Right ventricle myocardium inferior (tissue), 1 donor: ENCODE measurements at regions not wholly inside any gene's neighbourhood (a gene's known extent, or its start where the extent isn't known, plus 50 kb on each side); places are given as distances from the start of the nearest gene placed in this dataset.

ENCODE experiments used
- ATAC-seq: fragments of 200-7000 bp; cut with Tn5 transposase; one replicate; pipeline ENCODE4 v1.9.1; 2020; ENCODE audit warnings: mild to moderate bottlenecking, moderate library complexity
- DNase-seq: peaks from one replicate; pipeline ENCODE4 v3.0.0; 2021; ENCODE audit errors: missing footprints
- intact Hi-C: fragments of 100-400 bp; cut with DNase I; formaldehyde crosslinking; loops from one replicate; pipeline ENCODE4 v1.11.0; 2022
- donor health status: DM: no; HTN: yes; CAD: no; lungs with severe emphysema.

DNA sequence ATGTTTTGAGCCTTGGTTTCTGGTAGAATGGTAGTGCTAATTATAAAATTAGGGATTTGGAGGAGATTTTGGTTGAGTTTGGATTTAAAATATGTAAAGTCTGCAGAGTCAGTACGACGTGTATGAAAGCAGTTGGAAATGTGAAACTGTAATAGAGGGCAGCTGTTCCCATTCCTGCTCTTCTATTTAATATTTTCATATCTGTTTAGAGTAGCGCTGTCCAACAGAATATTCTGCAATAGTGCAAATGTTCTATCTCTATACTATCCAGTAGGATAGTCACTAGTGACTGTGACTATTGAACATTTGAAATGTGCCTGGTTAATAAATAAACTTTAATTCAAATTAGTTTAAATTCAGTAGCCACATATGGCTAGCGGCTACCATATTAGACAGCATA is 443.4 kb upstream of the SOX9 start:
- intact Hi-C loops, result no loop called here
- DNase-seq (no peak), ATAC-seq (no peak)

DNA sequence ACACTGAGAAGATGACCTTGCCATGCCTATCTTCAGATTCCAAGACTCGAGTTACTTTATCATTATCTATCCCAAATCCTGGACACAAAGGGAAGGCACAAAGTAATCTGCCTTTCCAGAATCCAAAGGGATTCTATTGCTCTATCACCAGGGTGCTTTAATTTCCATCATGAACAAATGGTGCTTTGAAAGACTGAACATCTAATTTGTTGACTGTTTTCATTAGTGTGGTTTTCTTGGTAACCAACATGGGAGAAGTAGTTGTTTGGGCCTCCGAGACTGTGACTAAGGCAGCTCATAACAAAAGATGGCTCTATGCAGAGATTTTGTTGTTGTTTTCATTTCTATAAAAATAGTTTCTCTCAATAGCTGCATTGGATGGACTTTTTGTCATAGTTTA is 441.0 kb upstream of the SOX9 start:
- intact Hi-C loops, result no loop called here
- ATAC-seq, result no peak
- DNase-seq, result no peak

DNA sequence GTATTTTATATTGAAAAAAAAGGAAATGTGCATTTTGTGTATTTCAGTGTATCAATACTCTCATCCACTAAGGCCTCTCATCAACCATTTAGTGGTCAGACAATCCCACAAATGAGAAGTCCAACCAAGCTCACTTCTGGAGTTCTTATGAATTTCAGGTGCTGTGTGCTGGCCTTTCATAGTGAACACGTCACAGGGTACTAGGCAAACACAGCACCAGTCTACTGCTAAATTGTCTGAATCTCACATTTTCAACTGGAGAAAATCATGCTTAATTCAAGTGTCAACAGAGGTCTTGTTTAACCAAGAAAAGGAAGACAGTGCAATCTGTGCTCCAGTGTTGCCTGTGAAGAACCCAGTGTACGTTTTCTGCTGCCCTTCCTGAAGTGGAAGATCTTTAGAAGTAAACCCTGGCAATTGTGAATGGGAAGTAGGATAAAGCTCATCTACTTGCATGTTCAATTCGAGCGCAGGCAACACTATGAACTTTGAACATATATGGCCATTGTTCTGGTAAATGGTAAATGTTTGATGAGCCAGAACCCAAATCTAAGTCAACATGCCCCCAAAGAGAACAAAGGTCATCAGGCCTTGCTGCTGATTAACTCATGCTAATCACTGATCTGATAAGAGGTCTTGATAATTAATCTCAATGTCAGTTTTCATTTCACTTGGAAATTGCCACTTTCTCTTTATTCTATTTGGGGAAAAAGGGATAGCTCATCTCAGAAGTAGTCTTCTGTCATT is 439.2 kb upstream of the SOX9 start:
- intact Hi-C loops, result no loop called here
- ATAC-seq, result no peak
- no peak for DNase-seq

DNA sequence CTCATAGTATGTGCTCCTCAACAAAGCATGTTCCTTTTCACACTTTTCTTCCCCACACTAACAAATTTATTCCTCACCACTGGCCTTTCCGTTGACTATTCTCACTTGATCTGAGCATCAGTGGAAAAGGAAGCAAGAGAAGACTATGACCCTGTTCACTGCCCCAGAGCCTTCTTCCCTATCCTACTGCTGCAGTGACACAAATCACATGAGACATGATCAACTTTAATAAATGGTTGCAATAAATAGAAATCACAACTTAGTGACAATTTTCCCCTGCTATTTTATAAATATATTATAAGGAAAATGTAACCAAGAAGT is 438.7 kb upstream of the SOX9 start:
- DNase-seq, result no peak
- intact Hi-C loops, result no loop called here
- no peak for ATAC-seq

DNA sequence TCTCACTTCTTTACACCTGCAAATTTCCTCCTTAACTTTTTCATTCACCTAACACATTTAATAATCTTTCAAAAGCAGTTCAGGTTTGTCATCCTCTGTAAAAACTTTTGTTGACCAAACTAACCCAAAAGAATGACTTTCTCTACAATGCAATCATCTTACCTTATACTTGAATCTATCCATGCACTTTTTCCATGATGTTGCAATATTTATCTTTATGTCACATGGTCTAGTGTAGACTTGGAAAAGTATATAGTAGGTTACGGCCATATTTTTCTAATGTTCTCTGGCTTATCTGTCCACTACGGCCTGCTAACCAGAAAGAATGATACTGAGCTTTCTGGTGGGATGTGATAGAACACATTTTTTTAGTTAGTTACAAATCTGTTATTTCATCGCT is 431.0 kb upstream of the SOX9 start:
- intact Hi-C loops, result no loop called here
- DNase-seq (no peak), ATAC-seq (no peak)

DNA sequence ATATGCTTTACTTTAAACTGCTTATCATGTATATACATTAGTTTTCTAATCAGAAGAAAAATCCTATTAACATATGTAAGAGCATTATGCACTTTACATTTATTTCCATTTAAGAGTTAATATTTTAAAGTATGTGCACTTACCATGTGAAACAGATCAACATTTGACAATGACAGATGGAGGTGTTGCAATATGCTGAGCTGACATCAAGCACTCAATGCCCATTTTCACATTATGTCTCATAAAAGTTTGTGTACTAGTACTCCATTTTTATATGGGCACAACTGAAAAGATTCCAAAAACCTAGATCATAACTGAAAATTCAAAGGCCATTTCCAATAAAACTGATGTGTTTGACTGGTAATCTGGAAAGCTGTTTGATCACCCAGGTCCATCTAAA is 420.9 kb upstream of the SOX9 start:
- no peak for ATAC-seq
- no peak for DNase-seq
- intact Hi-C loops, result no loop called here

DNA sequence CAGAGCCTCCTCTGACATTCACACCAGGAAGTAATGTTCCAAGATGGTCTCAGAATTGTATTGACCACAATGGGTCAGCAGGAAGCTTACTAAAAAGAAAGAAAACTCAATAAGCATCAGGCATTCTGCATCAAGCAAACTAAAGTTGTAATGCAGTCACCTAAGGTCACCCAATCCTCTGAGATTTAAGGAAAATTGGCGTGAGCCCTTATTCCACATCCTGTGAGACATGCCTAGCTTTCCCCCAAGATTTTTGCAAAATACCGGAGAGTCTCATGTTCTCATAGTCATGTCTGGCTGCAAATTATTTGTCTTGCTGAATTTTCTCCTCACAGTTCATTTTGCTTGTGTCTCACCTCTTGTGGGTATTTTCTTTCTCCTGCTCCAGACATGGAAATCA is 417.1 kb upstream of the SOX9 start:
- ATAC-seq (no peak), DNase-seq (no peak)
- intact Hi-C loops, result no loop called here

DNA sequence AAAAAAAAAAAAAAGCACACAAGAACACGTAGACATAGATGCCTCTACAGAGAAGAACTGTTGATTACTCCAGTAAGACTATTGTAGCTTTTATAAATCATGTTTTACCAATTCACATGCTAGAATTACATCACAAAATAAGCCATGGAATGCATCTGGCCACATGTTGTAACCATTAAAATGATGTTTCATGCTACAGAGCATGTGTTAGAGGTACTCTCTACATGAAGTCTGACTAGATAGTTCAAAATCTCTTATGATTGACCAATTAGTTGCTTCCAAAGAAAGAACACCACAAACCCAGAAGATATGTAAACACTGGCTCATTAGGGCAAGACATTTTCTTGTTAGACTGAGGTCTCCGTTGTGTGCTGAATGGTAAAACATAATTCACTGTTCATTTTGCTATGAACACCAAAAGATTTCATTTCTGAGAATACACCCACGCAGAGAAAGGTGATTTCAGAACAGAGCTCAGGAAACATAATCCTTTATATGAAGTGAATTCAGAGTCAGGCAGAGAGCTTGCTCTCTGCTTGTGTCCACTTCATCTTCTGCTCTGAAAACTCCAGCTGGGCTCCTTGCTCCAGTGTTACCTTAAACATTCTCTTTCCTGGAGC is 411.4 kb upstream of the SOX9 start:
- DNase-seq (no peak), ATAC-seq (no peak)
- intact Hi-C loops, result no loop called here

DNA sequence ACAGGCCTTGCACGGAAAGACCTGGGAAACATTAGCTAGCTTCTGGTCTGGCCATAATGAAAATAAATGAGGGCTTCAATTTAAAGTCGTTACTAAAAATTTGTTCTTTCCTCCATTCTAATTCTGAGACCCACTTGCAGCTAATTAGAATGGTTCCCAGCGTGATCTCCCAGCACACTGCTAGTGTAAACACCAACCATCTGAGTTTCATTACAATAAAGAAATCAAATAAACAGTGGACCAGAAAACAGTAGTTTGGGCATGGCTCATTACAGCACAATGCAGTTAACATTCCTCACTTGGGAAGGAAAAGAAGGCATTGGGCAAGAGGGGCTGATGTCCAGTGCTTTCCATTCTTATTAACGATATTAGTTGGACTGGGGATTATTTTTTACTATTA is 410.9 kb upstream of the SOX9 start:
- ATAC-seq, result no peak
- DNase-seq, result no peak
- intact Hi-C loops, result no loop called here

DNA sequence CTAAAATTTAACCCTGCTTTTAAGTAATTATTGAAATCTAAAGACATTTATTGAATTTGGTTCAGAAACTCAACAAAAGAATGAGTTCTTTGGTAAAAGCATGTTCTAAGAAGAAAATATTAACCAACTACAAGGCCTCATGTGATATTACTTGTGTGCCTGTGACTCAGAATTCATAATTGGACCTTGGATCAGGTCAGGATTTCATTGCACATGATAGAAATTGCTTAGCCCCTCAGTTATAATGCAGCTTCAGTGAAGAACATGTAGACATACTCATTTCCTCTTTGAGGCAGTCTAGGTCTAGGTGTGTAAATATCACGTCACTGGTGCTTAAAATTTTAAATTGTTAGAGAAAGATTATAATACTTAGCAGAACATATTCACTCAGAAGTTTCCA is 410.0 kb upstream of the SOX9 start:
- intact Hi-C loops, result no loop called here
- no peak for DNase-seq
- ATAC-seq, result no peak

DNA sequence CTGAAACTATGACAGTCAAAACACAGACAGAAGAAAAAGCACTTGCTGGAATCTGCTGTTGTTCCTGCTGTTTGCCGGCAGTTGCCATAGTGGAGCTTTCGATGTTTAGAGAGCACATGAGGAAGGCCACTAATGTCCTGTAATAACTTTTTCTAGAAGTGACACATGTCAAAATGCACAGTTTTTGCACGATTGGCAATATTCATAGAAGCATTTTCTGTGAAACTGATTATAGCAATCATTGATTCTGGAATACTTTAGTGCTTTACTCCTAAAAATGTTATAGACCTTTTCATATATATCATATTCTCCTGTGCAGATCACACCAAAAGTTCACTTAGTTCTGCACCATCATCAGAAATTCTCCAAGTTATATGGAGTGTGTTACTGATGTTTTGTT is 407.0 kb upstream of the SOX9 start:
- no peak for ATAC-seq
- no peak for DNase-seq
- intact Hi-C loops, result no loop called here

DNA sequence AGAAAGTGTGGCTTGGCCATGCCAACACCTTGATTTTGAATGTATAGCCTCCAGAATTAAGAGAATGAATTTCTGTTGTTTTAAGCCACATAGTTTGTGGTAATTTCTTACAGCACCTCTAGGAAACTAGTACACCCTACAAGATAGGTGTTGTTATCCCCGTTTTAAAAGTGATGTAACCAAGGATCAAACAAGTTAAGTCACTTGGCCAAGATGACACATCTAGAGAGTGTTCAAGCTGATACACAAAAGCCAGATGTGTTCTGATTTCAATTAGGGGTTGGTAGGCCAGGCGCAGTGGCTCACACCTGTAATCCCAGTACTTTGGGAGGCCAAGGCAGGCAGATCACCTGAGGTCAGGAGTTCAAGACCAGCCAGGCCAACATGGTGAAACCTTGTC is 396.5 kb upstream of the SOX9 start:
- ATAC-seq, result no peak
- DNase-seq, result no peak
- intact Hi-C loops, result no loop called here

DNA sequence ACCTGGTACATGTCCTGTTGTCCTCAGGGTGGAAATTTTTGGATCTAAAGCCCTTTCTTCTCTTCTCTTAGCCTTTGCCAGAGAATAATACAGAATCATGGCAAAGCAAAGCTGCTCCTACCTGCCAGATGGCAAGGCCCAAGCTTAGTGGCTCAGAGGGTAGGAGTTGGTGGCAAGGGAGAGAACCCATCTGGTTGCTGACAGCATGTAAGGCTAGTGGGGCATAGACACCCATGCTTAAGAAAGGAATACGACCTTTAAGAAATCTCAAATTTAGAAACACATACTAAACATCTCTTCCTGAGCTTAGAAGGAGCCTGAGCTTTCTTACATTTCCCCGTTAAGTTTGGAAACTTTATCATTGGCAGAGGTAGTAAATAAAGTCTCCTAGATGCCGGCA is 395.0 kb upstream of the SOX9 start:
- intact Hi-C loops, result no loop called here
- DNase-seq (no peak), ATAC-seq (no peak)

DNA sequence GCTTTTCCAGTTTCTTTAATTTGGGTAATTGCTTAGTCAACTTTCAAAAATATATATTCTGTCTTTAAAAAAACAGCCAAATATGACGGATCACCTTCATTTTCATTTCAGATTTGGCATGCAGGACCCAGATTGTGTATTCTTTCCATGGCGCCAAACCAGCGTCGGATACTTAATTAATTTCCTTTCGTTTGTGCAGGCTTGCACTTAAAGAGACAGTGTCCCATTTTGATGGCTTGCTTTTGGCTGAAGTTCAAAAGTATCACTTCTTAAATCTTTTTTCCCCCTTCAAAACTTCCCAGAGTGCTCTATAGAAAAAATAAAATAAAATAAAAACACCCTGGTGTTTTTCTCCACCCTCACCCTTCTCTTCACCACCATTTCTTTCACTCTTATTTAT is 394.5 kb upstream of the SOX9 start:
- intact Hi-C loops, result no loop called here
- ATAC-seq (no peak), DNase-seq (no peak)

DNA sequence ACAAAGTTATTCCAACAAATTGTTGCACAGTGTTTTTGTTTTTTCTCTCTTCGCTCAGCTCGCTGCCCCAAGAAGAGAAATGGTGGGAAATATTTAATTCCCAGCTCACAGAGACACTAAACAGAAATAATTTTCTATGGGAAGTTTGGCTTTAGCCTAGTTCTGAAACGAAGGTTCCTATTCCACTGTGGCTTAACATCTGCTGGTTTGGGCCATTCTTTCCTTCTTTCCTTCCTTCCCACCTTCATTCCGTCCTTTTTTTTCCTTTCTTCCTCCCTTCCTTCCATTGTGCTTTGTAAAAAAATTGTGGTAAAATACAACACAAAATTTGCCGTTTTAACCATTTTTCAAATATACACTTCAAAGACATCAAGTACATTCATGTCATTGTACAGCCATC is 393.5 kb upstream of the SOX9 start:
- ATAC-seq (no peak), DNase-seq (no peak)
- intact Hi-C loops, result no loop called here

DNA sequence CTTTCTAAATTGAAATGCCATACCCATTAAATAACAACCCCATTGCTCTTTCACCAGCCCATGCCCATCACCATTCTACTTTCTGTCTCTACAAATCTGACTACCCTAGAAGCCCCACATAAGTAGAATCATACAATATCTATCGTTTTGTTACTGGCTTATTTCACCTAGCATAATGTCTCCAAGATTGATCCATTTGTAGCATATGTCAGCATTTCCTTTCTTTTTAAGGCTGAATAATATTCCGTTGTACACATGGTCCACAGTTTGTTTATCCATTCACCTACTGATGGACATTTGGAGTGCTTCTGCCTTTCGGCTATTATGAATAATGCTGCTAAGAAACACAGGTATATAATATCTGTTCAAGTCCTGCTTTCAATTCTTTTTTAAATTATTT is 393.1 kb upstream of the SOX9 start:
- ATAC-seq (no peak), DNase-seq (no peak)
- intact Hi-C loops, result no loop called here

DNA sequence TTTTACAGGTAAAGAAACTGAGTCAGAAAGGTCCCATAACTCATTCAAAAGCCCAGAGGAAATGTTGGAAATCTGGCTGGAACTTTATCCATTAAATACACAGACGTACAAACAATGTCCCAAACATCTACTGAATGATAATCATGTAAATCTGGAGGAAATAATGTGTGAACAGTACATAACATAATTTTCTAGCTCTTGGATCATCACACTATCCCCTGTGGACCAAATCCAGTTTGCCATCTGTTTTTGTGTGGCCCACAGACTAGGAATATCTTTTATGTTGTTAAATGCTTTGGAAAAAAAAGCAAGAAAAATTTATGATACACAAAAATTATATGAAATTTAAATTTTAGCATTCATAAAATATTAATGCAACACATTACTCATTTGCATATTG is 389.9 kb upstream of the SOX9 start:
- DNase-seq (no peak), ATAC-seq (no peak)
- intact Hi-C loops, result no loop called here

DNA sequence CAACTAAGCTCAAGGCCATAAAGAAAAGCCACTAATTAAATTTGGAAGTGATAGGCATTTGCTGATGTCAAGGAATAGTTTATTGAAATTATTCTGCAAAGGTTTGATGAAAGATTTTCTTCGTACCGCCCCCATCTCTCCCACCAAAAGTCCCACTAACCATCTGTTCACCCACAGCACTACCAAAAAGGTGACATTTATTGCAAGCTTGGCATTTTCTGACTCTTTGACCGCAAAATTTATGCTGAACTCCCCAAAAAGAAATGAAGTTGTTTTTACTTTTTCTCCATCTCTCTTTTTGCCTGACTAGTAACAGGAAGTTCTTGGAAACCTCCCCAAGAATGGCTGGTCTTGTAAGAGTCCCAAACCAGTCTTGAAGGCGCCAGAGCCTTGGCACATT is 384.9 kb upstream of the SOX9 start:
- ATAC-seq (no peak), DNase-seq (no peak)
- intact Hi-C loops, result no loop called here

DNA sequence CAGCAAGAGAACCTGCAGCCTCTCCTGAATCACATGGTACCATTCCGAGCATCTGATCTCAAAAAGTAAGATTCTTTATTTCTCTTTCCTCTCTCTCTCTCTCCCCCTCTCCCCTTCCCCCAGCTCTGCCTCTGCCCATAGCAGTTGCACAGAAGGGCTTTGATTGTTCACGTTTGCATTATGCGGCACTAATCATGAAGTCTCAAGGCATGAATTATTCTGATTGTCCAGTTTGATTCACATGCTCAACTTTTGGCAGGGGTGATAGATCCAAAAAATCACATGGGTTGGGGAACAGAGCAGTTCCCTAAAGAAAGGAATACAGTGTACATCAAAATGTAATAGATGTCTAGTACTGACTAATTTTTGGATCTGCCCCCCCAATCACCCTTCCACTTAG is 380.0 kb upstream of the SOX9 start:
- intact Hi-C loops, result no loop called here
- ATAC-seq (no peak), DNase-seq (no peak)

DNA sequence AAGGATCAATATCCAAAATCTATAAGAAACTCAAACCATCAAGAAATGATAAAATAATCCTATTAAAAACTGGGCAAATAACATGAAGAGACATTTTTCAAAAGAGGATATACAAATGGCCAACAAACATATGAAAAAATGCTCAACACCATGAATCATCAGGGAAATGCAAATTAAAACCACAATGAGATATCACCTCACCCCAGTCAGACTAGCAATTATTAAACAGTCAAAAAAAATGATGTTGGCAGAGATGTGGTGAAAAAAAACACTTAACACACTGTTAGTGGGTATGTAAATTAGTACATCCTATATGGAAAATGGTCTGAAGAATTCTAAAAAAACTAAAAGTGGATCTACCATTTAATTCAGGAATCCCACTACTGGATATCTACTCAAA is 379.0 kb upstream of the SOX9 start:
- no peak for ATAC-seq
- no peak for DNase-seq
- intact Hi-C loops, result no loop called here

DNA sequence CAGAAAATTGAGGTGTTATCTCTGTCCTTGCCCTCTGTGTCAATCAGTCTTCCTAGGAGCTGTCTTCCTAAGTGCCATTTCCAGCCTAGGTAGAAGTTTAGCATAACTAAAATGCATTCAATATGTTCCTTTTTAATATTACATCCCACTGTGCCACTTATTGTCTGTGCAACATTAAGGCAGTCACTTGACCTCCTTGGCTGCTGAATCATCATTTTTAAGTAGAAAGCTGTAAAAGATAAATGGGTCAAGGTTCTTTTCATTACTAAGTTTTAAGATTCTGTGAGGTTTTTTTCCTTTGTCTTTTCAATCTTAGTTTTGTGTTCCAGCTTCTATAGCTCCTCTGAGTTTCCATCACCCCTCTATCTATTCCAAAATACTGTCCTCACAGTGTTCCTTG is 371.9 kb upstream of the SOX9 start:
- ATAC-seq (no peak), DNase-seq (no peak)
- intact Hi-C loops, result no loop called here
